HEK293T (cell line): ENCODE measurements at regions not wholly inside any gene's neighbourhood (a gene's known extent, or its start where the extent isn't known, plus 50 kb on each side); places are given as distances from the start of the nearest gene placed in this dataset.
"Not testable (repeated sequence)": the region's sequence is repeated elsewhere in the genome, so short reads cannot be mapped to it uniquely, and the experiment has no call there.

Experiments used
- CTCF ChIA-PET: fragments of 350-600 bp; formaldehyde crosslinking; extraction: SDS; loops from one replicate; lab custom pipeline; 2021; ENCODE audit warnings: antibody characterized with exemption, inconsistent platforms; lab: Yijun Ruan, JAX
- POLR2A ChIA-PET: fragments of 350-600 bp; formaldehyde crosslinking; extraction: SDS; loops from one replicate; lab custom pipeline; 2020; ENCODE audit warnings: antibody characterized with exemption, inconsistent platforms; lab: Yijun Ruan, JAX
- DNase-seq: peaks from one replicate; pipeline ENCODE4 v3.0.0; 2012; ENCODE audit warnings: mixed read lengths; ENCODE audit errors: extremely low spot score
- ARNT ChIP-seq: fragments of 450-650 bp; IDR thresholded peaks from 2 replicates; pipeline ENCODE4 v1.6.1; 2017; ENCODE audit warnings: mild to moderate bottlenecking
- BHLHE40 ChIP-seq: fragments of 450-650 bp; IDR thresholded peaks from 2 replicates; pipeline ENCODE4 v1.6.1; 2016; ENCODE audit warnings: mild to moderate bottlenecking, moderate library complexity, borderline replicate concordance
- CTBP1 ChIP-seq: fragments of 450-650 bp; IDR thresholded peaks from 2 replicates; pipeline ENCODE4 v1.6.1; 2016; ENCODE audit warnings: borderline replicate concordance
- ELF4 ChIP-seq: fragments of 450-650 bp; IDR thresholded peaks from 2 replicates; pipeline ENCODE4 v1.6.1; 2017; ENCODE audit warnings: antibody characterized with exemption
- FOXA1 ChIP-seq: fragments of 450-650 bp; IDR thresholded peaks from 2 replicates; pipeline ENCODE4 v1.6.1; 2016; ENCODE audit warnings: mild to moderate bottlenecking
- FOXK2 ChIP-seq: fragments of 450-650 bp; IDR thresholded peaks from 2 replicates; pipeline ENCODE4 v1.6.1; 2016; ENCODE audit warnings: mild to moderate bottlenecking
- FOXM1 ChIP-seq: fragments of 450-650 bp; IDR thresholded peaks from 2 replicates; pipeline ENCODE4 v1.6.1; 2017; ENCODE audit warnings: mild to moderate bottlenecking, borderline replicate concordance
- HDGF ChIP-seq: fragments of 450-650 bp; IDR thresholded peaks from 2 replicates; pipeline ENCODE4 v1.6.1; 2017; ENCODE audit warnings: antibody characterized with exemption, borderline replicate concordance
- L3MBTL2 ChIP-seq: fragments of 450-650 bp; conservative IDR thresholded peaks from 2 replicates; pipeline ENCODE4 v1.6.1; 2016; ENCODE audit warnings: mild to moderate bottlenecking
- LEF1 ChIP-seq: fragments of 450-650 bp; IDR thresholded peaks from 2 replicates; pipeline ENCODE4 v1.6.1; 2017; ENCODE audit warnings: mild to moderate bottlenecking, borderline replicate concordance
- NFRKB ChIP-seq: fragments of 450-650 bp; IDR thresholded peaks from 2 replicates; pipeline ENCODE4 v1.6.1; 2016; ENCODE audit warnings: mild to moderate bottlenecking, moderate library complexity
- SP1 ChIP-seq: fragments of 450-650 bp; IDR thresholded peaks from 2 replicates; pipeline ENCODE4 v1.6.1; 2017
- SUZ12 ChIP-seq: fragments of 450-650 bp; IDR thresholded peaks from 2 replicates; pipeline ENCODE4 v1.6.1; 2016; ENCODE audit warnings: mild to moderate bottlenecking
- TARDBP ChIP-seq: fragments of 450-650 bp; IDR thresholded peaks from 2 replicates; pipeline ENCODE4 v1.6.1; 2016
- ZNF384 ChIP-seq: fragments of 450-650 bp; IDR thresholded peaks from 2 replicates; pipeline ENCODE4 v1.6.1; 2016
- TF ChIP-seq, protein P1 (sequence below): fragments of 450-650 bp; IDR thresholded peaks from 2 replicates; pipeline ENCODE4 v1.6.1; 2016

DNA sequence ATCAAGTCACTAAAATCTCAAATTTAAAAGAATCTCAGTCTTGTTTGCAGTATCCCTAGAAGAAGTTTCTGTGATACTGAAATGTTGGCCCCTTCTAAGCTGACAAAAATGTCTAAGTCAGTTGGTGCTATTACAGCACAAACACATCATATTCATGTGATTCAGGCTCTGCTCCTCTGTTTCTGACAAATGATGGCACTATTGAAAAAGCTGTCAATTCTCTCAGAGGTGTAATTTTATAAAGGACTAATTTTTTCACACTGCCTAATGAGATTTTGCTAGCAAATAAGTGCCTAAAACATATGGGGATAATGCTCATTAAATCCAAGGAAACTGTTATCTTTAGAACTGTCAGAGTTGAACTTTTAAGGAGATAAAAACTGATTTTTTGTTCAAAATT is 445.9 kb downstream of the DSC3 start:
- no peak for DNase-seq
- ChIA-PET POLR2A (no interaction called here), CTCF (no interaction called here)
- TF ChIP-seq HDGF (no peak), CTBP1 (no peak), ELF4 (no peak), ARNT (no peak), FOXK2 (no peak), ZNF384 (no peak), BHLHE40 (no peak), L3MBTL2 (no peak), SUZ12 (no peak), LEF1 (no peak), TARDBP (no peak), SP1 (no peak)
- TF ChIP-seq, protein P1, sequence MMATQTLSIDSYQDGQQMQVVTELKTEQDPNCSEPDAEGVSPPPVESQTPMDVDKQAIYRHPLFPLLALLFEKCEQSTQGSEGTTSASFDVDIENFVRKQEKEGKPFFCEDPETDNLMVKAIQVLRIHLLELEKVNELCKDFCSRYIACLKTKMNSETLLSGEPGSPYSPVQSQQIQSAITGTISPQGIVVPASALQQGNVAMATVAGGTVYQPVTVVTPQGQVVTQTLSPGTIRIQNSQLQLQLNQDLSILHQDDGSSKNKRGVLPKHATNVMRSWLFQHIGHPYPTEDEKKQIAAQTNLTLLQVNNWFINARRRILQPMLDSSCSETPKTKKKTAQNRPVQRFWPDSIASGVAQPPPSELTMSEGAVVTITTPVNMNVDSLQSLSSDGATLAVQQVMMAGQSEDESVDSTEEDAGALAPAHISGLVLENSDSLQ = no peak

DNA sequence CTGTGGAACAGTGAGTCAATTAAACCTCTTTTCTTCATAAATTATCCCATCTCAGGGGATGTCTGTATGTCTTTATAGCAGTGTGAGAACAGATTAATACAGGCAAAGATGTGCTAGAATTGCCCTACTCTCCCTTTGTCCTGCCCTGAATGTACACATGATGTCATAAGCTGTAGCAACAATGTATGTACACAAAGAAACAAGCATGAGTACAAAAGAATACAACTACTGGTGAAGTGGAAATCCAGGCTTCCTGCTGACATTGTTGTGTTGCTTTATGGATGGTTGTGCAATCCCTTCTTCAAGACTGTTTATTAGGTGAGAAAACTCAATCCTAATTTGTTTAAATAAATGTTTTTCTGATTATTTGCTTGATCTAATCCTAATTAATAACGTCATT is 446.6 kb downstream of the DSC3 start:
- no peak for DNase-seq
- ChIA-PET CTCF (no interaction called here), POLR2A (no interaction called here)
- TF ChIP-seq ELF4 = no peak
- TF ChIP-seq CTBP1 = no peak
- TF ChIP-seq LEF1 = no peak
- TF ChIP-seq SP1 = no peak
- no peak for TF ChIP-seq FOXM1
- no peak for TF ChIP-seq ZNF384
- TF ChIP-seq NFRKB = no peak
- no peak for TF ChIP-seq FOXK2
- TF ChIP-seq, protein P1 = no peak
- TF ChIP-seq TARDBP = no peak
- no peak for TF ChIP-seq SUZ12
- no peak for TF ChIP-seq BHLHE40
- TF ChIP-seq ARNT = no peak
- TF ChIP-seq L3MBTL2 = no peak
- TF ChIP-seq FOXA1 = no peak
- no peak for TF ChIP-seq HDGF

GRCh38 chr18:30594911-30595310 is 447.6 kb downstream of the DSC3 start:
- DNase-seq, CTCF ChIA-PET, POLR2A ChIA-PET: not testable (repeated sequence)

DNA sequence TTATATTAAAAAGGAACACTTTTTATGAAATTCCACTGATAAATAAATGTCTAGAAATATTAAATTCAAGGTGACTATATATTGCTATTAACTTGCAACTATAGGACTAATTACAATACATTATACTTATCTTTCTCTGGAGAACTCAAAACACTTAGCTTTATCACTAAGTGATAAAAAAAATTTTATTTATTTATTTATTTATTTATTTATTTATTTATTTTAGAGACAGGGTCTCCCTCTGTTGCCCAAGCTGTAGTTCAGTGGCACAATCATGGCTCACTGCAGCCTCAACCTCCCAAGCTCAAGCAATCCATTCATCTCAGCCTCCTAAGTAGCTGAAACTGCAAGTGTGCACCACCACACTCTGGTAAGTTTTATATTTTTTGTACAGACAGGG is 451.1 kb downstream of the DSC3 start:
- no peak for DNase-seq
- POLR2A ChIA-PET = no interaction called here
- CTCF ChIA-PET = no interaction called here
- TF ChIP-seq L3MBTL2 (no peak), FOXK2 (no peak), BHLHE40 (no peak), ZNF384 (no peak), SUZ12 (no peak), HDGF (no peak), LEF1 (no peak)

GRCh38 chr18:30588673-30589164 is 453.8 kb downstream of the DSC3 start:
- TF ChIP-seq, protein P1 = no peak
- TF ChIP-seq SP1 = no peak
- no peak for TF ChIP-seq ARNT
- no peak for TF ChIP-seq FOXA1
- TF ChIP-seq CTBP1 = no peak
- no peak for TF ChIP-seq SUZ12
- no peak for TF ChIP-seq LEF1
- TF ChIP-seq FOXK2 = no peak
- CTCF ChIA-PET = no interaction called here
- DNase-seq = no peak
- POLR2A ChIA-PET = no interaction called here

GRCh38 chr18:30583768-30584167 is 458.8 kb downstream of the DSC3 start:
- POLR2A ChIA-PET = no interaction called here
- no peak for TF ChIP-seq ARNT
- no peak for TF ChIP-seq LEF1
- TF ChIP-seq FOXK2 = no peak
- no peak for TF ChIP-seq TARDBP
- no peak for TF ChIP-seq SUZ12
- TF ChIP-seq, protein P1 = no peak
- TF ChIP-seq ZNF384 = no peak
- TF ChIP-seq FOXM1 = no peak
- TF ChIP-seq NFRKB = no peak
- no peak for TF ChIP-seq SP1
- no peak for TF ChIP-seq ELF4
- no peak for TF ChIP-seq FOXA1
- TF ChIP-seq HDGF = no peak
- no peak for TF ChIP-seq BHLHE40
- DNase-seq = no peak
- CTCF ChIA-PET = no interaction called here

DNA sequence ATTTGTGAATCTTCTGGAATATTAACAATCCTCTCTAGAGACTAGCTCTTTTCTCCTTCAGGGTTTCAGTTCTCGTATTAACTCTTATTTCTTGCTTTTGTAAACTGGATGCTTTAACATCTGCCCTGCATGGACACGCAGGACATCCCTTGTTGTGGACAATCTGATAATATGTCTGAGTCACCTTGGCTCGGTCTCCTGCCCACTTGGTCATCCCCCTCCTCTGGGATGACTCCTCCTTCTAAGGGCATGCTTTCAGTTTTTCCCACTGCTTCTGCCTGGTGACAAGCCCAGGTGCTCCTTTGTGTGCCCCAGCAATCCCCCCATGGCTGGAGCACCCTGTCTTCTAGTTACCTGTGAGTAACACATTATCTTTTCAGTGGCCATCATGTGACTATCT is 460.5 kb downstream of the DSC3 start:
- POLR2A ChIA-PET = no interaction called here
- no peak for TF ChIP-seq BHLHE40
- no peak for TF ChIP-seq TARDBP
- TF ChIP-seq SP1 = no peak
- TF ChIP-seq ELF4 = no peak
- no peak for TF ChIP-seq FOXM1
- TF ChIP-seq SUZ12 = no peak
- no peak for TF ChIP-seq CTBP1
- TF ChIP-seq, protein P1 = no peak
- no peak for TF ChIP-seq L3MBTL2
- TF ChIP-seq FOXA1 = no peak
- no peak for TF ChIP-seq NFRKB
- TF ChIP-seq LEF1 = no peak
- no peak for TF ChIP-seq ZNF384
- TF ChIP-seq HDGF = no peak
- no peak for TF ChIP-seq FOXK2
- no peak for DNase-seq
- CTCF ChIA-PET = no interaction called here
